NOMO-1 treated with DMSO at 0.1 percent for 48 hours (cell line): ENCODE measurements at regions not wholly inside any gene's neighbourhood (a gene's known extent, or its start where the extent isn't known, plus 50 kb on each side); places are given as distances from the start of the nearest gene placed in this dataset.
"Not testable (repeated sequence)": the region's sequence is repeated elsewhere in the genome, so short reads cannot be mapped to it uniquely, and the experiment has no call there.

Experiments used
- DNase-seq: peaks from one replicate; lab custom pipeline; 2025; ENCODE audit not compliant: unreplicated experiment; lab: John Stamatoyannopoulos, UW

- DNase-seq, result no peak
These were observed 590.8 kb upstream of the CDH2 start for GRCh38 chr18:28767727-28768211.

- no peak for DNase-seq
These were observed 590.3 kb upstream of the CDH2 start for GRCh38 chr18:28767201-28767600.

GRCh38 chr18:28766721-28767120 is 589.8 kb upstream of the CDH2 start:
- DNase-seq, result no peak

- DNase-seq, result no peak
These were observed 589.1 kb upstream of the CDH2 start for GRCh38 chr18:28766027-28766426.

GRCh38 chr18:28760299-28760698 is 583.4 kb upstream of the CDH2 start:
- no peak for DNase-seq

- DNase-seq, result no peak
These were observed 580.6 kb upstream of the CDH2 start for GRCh38 chr18:28757466-28758008.

- DNase-seq, result no peak
These were observed 566.2 kb upstream of the CDH2 start for GRCh38 chr18:28743115-28743514.

GRCh38 chr18:28740575-28740974 is 563.6 kb upstream of the CDH2 start:
- DNase-seq, result no peak

GRCh38 chr18:28736951-28737350 is 560.0 kb upstream of the CDH2 start:
- no peak for DNase-seq

- no peak for DNase-seq
These were observed 559.3 kb upstream of the CDH2 start for GRCh38 chr18:28736223-28736622.

- DNase-seq, result no peak
These were observed 558.8 kb upstream of the CDH2 start for GRCh38 chr18:28735731-28736130.

- no peak for DNase-seq
These were observed 552.4 kb upstream of the CDH2 start for GRCh38 chr18:28729321-28729720.

- no peak for DNase-seq
These were observed 552.0 kb upstream of the CDH2 start for GRCh38 chr18:28728891-28729290.

- not testable (repeated sequence) for DNase-seq
These were observed 550.3 kb upstream of the CDH2 start for GRCh38 chr18:28727189-28727588.

GRCh38 chr18:28725876-28726275 is 548.9 kb upstream of the CDH2 start:
- no peak for DNase-seq

GRCh38 chr18:28723506-28723905 is 546.6 kb upstream of the CDH2 start:
- DNase-seq, result no peak

GRCh38 chr18:28718696-28719095 is 541.8 kb upstream of the CDH2 start:
- DNase-seq, result no peak

- DNase-seq, result no peak
These were observed 539.4 kb upstream of the CDH2 start for GRCh38 chr18:28716338-28716737.

GRCh38 chr18:28715206-28715605 is 538.3 kb upstream of the CDH2 start:
- no peak for DNase-seq

GRCh38 chr18:28714498-28714897 is 537.6 kb upstream of the CDH2 start:
- no peak for DNase-seq

GRCh38 chr18:28712796-28713425 is 536.0 kb upstream of the CDH2 start:
- no peak for DNase-seq

- no peak for DNase-seq
These were observed 535.2 kb upstream of the CDH2 start for GRCh38 chr18:28712172-28712571.

GRCh38 chr18:28711096-28711495 is 534.2 kb upstream of the CDH2 start:
- DNase-seq, result no peak
